GM23248 (cell line): ENCODE measurements at regions not wholly inside any gene's neighbourhood (a gene's known extent, or its start where the extent isn't known, plus 50 kb on each side); places are given as distances from the start of the nearest gene placed in this dataset.

ENCODE experiments used
- DNase-seq: peaks from one replicate; pipeline ENCODE4 v3.0.0-alpha.2; 2015
- H2AFZ ChIP-seq: fragments of 200-600 bp; sonication (generic); 2 replicates; pipeline ENCODE4 v1.6.1; 2016; ENCODE audit warnings: antibody characterized with exemption
- H3F3A ChIP-seq: fragments of 200-600 bp; sonication (generic); 2 replicates; pipeline ENCODE4 v1.6.1; 2016; ENCODE audit warnings: mild to moderate bottlenecking, antibody characterized with exemption, mixed run types; ENCODE audit not compliant: insufficient read depth
- H3K27ac ChIP-seq: fragments of 200-600 bp; sonication (generic); 2 replicates; pipeline ENCODE4 v1.5.1; 2016; ENCODE audit warnings: mild to moderate bottlenecking
- H3K27me3 ChIP-seq: fragments of 200-600 bp; sonication (generic); replicated peaks from 2 replicates; pipeline ENCODE4 v1.6.1; 2016; ENCODE audit warnings: mild to moderate bottlenecking; ENCODE audit not compliant: insufficient read depth
- H3K36me3 ChIP-seq: fragments of 200-600 bp; sonication (generic); 2 replicates; pipeline ENCODE4 v1.6.1; 2016; ENCODE audit warnings: low read depth, mild to moderate bottlenecking
- H3K4me1 ChIP-seq: fragments of 200-600 bp; sonication (generic); 2 replicates; pipeline ENCODE4 v1.6.1; 2016; ENCODE audit warnings: mild to moderate bottlenecking; ENCODE audit not compliant: insufficient read depth
- H3K4me2 ChIP-seq: fragments of 200-600 bp; sonication (generic); one replicate; pipeline ENCODE4 v1.6.1; 2016; ENCODE audit warnings: mild to moderate bottlenecking; ENCODE audit not compliant: unreplicated experiment
- H3K4me3 ChIP-seq: fragments of 200-600 bp; sonication (generic); 2 replicates; pipeline ENCODE4 v1.5.1; 2016; ENCODE audit warnings: mild to moderate bottlenecking
- H3K79me2 ChIP-seq: fragments of 200-600 bp; sonication (generic); 2 replicates; pipeline ENCODE4 v1.6.1; 2016; ENCODE audit warnings: mild to moderate bottlenecking; ENCODE audit not compliant: insufficient read depth
- H3K9ac ChIP-seq: fragments of 200-600 bp; sonication (generic); 2 replicates; pipeline ENCODE4 v1.6.1; 2016; ENCODE audit warnings: mild to moderate bottlenecking
- H3K9me2 ChIP-seq: fragments of 200-600 bp; sonication (generic); 2 replicates; pipeline ENCODE4 v1.6.1; 2016; ENCODE audit warnings: mixed run types, mild to moderate bottlenecking, moderate library complexity; ENCODE audit not compliant: insufficient read depth
- H3K9me3 ChIP-seq: fragments of 200-600 bp; sonication (generic); one replicate; pipeline ENCODE4 v1.6.1; 2017; ENCODE audit warnings: low read depth
- H4K20me1 ChIP-seq: fragments of 200-600 bp; sonication (generic); 2 replicates; pipeline ENCODE4 v1.6.0; 2016; ENCODE audit not compliant: insufficient read depth
- EZH2 ChIP-seq: fragments of 200-600 bp; sonication (generic); IDR thresholded peaks from 2 replicates; pipeline ENCODE4 v1.6.1; 2018; ENCODE audit warnings: antibody characterized with exemption, mild to moderate bottlenecking; ENCODE audit not compliant: insufficient read depth, poor library complexity, severe bottlenecking
- EZH2phosphoT487 ChIP-seq: fragments of 200-600 bp; sonication (generic); IDR thresholded peaks from 2 replicates; pipeline ENCODE4 v1.6.1; 2018; ENCODE audit warnings: antibody characterized with exemption, moderate library complexity, mild to moderate bottlenecking, low read depth; ENCODE audit not compliant: insufficient read depth
- WGBS, 2 experiments: methylation state at CpG; one replicate each; pipeline ENCODE4 v1.1.6; 2015 to 2017; ENCODE audit warnings: low lambda C conversion rate in 2 of 2, low coverage in 1 of 2; ENCODE audit errors: missing lambda C conversion rate in 2 of 2; 5-methylcytosine and 5-hydroxymethylcytosine counted together
- in situ Hi-C: fragments of 300-500 bp; cut with MboI; formaldehyde crosslinking; loops from 2 replicates; pipeline ENCODE4 v1.15.0; 2020

DNA sequence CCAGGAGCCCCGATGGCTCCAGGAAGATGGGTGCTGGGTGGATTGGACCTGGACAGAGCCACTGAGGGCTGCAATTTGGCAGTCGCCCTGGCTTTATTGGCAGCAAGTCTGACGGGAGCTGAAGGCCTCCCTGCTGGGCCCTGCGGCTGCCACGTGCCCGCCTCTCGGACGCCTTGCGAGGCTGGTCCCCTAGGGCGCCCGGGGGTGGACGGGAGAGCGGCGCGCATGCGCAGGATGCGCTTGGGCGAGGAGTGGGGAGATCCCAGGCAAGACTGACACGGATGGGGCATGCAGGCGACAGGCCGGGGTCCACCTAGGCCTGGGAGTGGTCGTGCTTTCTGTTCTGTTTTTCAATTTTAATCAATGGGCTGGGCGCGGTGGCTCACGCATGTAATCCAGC is 150.0 kb downstream of the ADAMTS15 start:
- TF ChIP-seq EZH2phosphoT487 (no peak), EZH2 (no peak)
- 92% methylated on average over 24 to 25 of the region's 25 CpGs for WGBS, 2 experiments

DNA sequence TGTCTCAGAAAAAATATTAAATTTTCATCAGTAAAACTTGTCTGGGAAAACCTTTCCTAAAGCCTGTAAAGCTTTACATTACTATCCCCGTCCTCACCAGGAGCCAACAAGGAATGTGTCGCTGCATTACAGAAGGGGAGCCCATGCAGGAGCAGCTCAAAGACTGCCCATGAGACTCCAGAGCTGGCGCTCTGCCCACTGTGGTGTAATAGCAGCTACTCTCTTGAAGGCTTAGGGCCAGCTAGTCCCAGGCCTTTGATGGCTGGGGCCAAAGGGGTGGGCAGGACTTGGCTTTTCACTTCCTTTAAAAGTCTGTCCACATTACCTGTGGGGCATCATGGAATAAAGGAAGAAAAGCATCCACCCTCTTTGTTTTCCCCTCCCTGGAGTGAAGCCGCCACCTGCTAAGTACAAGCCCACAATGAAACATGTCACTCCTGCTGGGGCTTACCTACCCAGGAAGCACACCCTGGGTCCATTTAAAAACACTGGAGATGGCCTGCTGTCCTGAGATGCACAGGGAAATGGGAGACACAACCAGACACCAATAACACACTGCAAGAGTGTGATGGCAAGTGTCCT is 150.7 kb downstream of the ADAMTS15 start:
- H2AFZ ChIP-seq, result no peak overlapping the region
- peak; percentile 45 for DNase-seq
- H3K9ac ChIP-seq, result no peak overlapping the region
- H3K4me3 ChIP-seq, result no peak overlapping the region
- no peaks in the 10 kb centered on the region for H3K9me3 ChIP-seq
- in situ Hi-C loops, result no loop called here
- no peaks in the 10 kb centered on the region for H3K9me2 ChIP-seq
- no peak overlapping the region for H3K27ac ChIP-seq
- TF ChIP-seq EZH2phosphoT487 (no peak), EZH2 (no peak)
- H4K20me1 ChIP-seq, result no peaks in the 10 kb centered on the region
- 72 to 86% methylated on average over 4 of the region's 4 CpGs for WGBS, 2 experiments
- peaks cover 12% of the 10 kb centered on the region; the same call in 1 of the 2 replicates for H3K4me1 ChIP-seq
- H3K79me2 ChIP-seq, result no peaks in the 10 kb centered on the region
- H3K27me3 ChIP-seq, result no peaks in the 10 kb centered on the region
- H3F3A ChIP-seq, result no peaks in the 10 kb centered on the region; the same call in 1 of the 2 replicates
- no peaks in the 10 kb centered on the region for H3K36me3 ChIP-seq
- no peak overlapping the region for H3K4me2 ChIP-seq

More for the DNA sequence above, 150.0 kb downstream of the ADAMTS15 start:
- in situ Hi-C loops, result no loop called here
- Histone ChIP-seq H3F3A (no peaks in the 10 kb centered on the region; the same call in 1 of the 2 replicates), H3K27me3 (no peaks in the 10 kb centered on the region), H3K9ac (no peak overlapping the region), H4K20me1 (no peaks in the 10 kb centered on the region), H3K4me1 (peaks cover 12% of the 10 kb centered on the region; the same call in 1 of the 2 replicates), H3K27ac (no peak overlapping the region), H3K36me3 (no peaks in the 10 kb centered on the region), H3K79me2 (no peaks in the 10 kb centered on the region), H3K4me2 (no peak overlapping the region), H3K9me3 (no peaks in the 10 kb centered on the region), H2AFZ (no peak overlapping the region), H3K4me3 (no peak overlapping the region), H3K9me2 (no peaks in the 10 kb centered on the region)
- no peak for DNase-seq

DNA sequence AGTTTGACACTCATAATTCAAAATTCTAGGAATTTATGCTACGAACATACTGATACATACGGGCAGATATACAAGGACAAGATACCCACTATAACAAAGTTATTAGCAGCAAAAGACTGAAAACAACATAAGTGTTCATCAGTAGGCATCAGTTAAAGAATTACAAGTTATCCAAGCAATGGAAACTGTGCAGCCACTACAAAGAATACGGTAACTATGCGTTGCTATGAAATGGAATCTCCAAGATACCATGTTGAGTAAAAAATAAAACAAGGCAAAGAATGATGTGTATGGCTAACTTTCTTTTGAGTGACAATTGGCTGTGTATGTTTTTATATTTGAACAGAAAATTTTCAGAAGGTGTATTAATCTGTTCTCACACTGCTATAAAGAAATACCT is 151.7 kb downstream of the ADAMTS15 start:
- no peaks in the 10 kb centered on the region for H3K79me2 ChIP-seq
- no peak overlapping the region for H3K4me2 ChIP-seq
- H3K9me3 ChIP-seq, result no peaks in the 10 kb centered on the region
- WGBS, 2 experiments, result 72 to 73% methylated on average over 4 of the region's 4 CpGs
- no peaks in the 10 kb centered on the region; the same call in 1 of the 2 replicates for H3F3A ChIP-seq
- no peaks in the 10 kb centered on the region for H3K9me2 ChIP-seq
- no peaks in the 10 kb centered on the region for H3K36me3 ChIP-seq
- TF ChIP-seq EZH2 (no peak), EZH2phosphoT487 (no peak)
- no peak overlapping the region for H3K27ac ChIP-seq
- no peak overlapping the region for H3K4me3 ChIP-seq
- no peak overlapping the region for H3K9ac ChIP-seq
- DNase-seq, result peak; percentile 13
- in situ Hi-C loops, result no loop called here
- no peaks in the 10 kb centered on the region for H4K20me1 ChIP-seq
- no peaks in the 10 kb centered on the region for H3K27me3 ChIP-seq
- H3K4me1 ChIP-seq, result peaks cover 12% of the 10 kb centered on the region; the same call in 1 of the 2 replicates
- no peak overlapping the region for H2AFZ ChIP-seq

- Histone ChIP-seq H3F3A (no peaks in the 10 kb centered on the region; the same call in 1 of the 2 replicates), H4K20me1 (no peaks in the 10 kb centered on the region), H3K9me2 (no peaks in the 10 kb centered on the region), H3K4me3 (no peak overlapping the region), H3K27me3 (no peaks in the 10 kb centered on the region), H3K27ac (no peak overlapping the region), H3K4me2 (no peak overlapping the region), H3K79me2 (no peaks in the 10 kb centered on the region), H3K36me3 (no peaks in the 10 kb centered on the region), H2AFZ (no peak overlapping the region; the same call in 1 of the 2 replicates), H3K4me1 (peaks cover 12% of the 10 kb centered on the region; the same call in 1 of the 2 replicates), H3K9ac (no peak overlapping the region), H3K9me3 (no peaks in the 10 kb centered on the region)
- in situ Hi-C loops, result no loop called here
- TF ChIP-seq EZH2 (no peak), EZH2phosphoT487 (no peak)
- DNase-seq, result no peak
- 80 to 82% methylated on average over 5 of the region's 5 CpGs for WGBS, 2 experiments
Measured at GRCh38 chr11:130600616-130601015, 152.2 kb downstream of the ADAMTS15 start.
